ENCODE measurements at regions not wholly inside any gene's neighbourhood (a gene's known extent, or its start where the extent isn't known, plus 50 kb on each side); places are given as distances from the start of the nearest gene placed in this dataset.

DNA sequence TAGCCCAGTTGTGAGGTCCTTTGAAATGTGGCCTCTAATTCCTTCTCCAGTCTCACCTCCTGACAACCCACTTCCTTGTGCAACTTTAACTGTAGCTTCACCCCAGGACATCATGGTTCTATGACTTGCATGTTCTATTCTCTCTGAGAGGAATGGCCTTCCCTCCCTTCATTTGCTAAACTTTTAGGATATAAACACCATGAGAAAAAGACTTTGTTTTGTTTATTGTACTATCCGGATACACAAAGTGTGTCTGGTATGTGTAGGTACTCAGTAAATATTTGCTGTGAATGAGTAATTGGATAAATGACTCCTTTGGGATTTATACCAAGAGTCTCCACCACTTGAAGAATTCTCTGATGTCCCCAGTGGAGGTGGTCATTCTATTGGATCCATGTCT lies 547.6 kb downstream of the INSC start:
- intact Hi-C loops (cut with micrococcal nuclease; ENCODE audit: unreplicated experiment) = no loop called here
- H3K4me2 ChIP-seq (ENCODE audit: low read depth, low read length) = no peak overlapping the region
- no peaks in the 10 kb centered on the region for H3K79me2 ChIP-seq (ENCODE audit: insufficient read depth, low read length)
- no peak overlapping the region for H3K27ac ChIP-seq (ENCODE audit: extremely low read length, insufficient read depth, low read length)
- TF ChIP-seq ZNF605 (CRISPR knock-in tag; IDR thresholded peaks at IDR 0.05) (no peak), DMTF1 (CRISPR knock-in tag; IDR thresholded peaks at IDR 0.05) (no peak), RNF2 (conservative IDR thresholded peaks at IDR 0.05; ENCODE audit: low read depth) (no peak)
- no peaks in the 10 kb centered on the region for H3K4me1 ChIP-seq (ENCODE audit: insufficient read depth, low read length)
- no peak for FAIRE-seq
- CTCF ChIA-PET (ENCODE audit: low intra/inter-chr PET ratio, low total read pairs) = no interaction called here
- no peak overlapping the region for H3K4me3 ChIP-seq (replicated peaks in 1 of 3; ENCODE audit: insufficient read depth in 1 of 3, low read depth in 2 of 3, low read length in 3 of 3)
- no peak overlapping the region for H3K9ac ChIP-seq (ENCODE audit: insufficient read depth, low read depth, low read length)
- H2AFZ ChIP-seq (ENCODE audit: low read length) = no peak overlapping the region
- H3K9me3 ChIP-seq (ENCODE audit: low read length) = no peaks in the 10 kb centered on the region
- POLR2A ChIA-PET = no interaction called here
- H4K20me1 ChIP-seq (ENCODE audit: insufficient read depth, low read length) = no peaks in the 10 kb centered on the region
- peaks cover 0 to 6% of the 10 kb centered on the region in 2 experiments; a peak in 1 of 5 replicates for H3K27me3 ChIP-seq (ENCODE audit: control insufficient read depth in 1 of 2, insufficient read depth in 2 of 2, low read length in 2 of 2)
- ATAC-seq = no peak
- 0% methylated on average over 1 of the region's 1 CpG for WGBS (ENCODE audit: low lambda C conversion rate)
- in situ Hi-C loops (cut with HindIII; ENCODE audit: extremely low pct_ligation_motif_present, low pct_unique_long_range_greater_than_20kb) = no loop called here
- H3K36me3 ChIP-seq (replicated peaks in 1 of 2; ENCODE audit: control insufficient read depth in 1 of 2, insufficient read depth in 2 of 2, low read length in 2 of 2) = no peaks in the 10 kb centered on the region
- BruUV-seq (replicated peaks) = no TSS peak
- DNase-seq (ENCODE audit: low spot score) = no peak

DNA sequence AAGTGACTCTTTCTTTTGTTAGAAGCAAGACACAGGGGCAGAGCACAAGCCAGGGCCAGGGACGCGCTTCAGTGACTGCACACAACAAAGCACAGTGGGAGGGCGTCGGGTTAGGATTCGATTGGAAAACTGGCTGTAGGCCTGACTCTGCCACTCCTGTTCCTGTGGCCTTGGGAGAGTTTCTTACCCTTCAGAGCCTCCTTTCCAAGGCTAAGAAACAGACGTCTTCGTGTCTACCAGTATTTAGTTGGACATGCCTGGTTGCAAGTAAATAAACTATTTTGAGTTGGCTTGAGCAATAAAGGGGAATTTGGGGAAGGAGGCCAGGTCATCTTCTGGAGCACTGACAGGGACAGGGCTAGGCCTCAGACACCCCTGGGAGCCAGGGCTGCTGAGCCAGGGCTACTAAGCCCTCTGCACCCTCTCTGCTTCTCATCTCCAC lies 549.1 kb downstream of the INSC start:
- no peak for DNase-seq (ENCODE audit: low spot score)
- in situ Hi-C loops (cut with HindIII; ENCODE audit: extremely low pct_ligation_motif_present, low pct_unique_long_range_greater_than_20kb) (no loop called here), intact Hi-C loops (cut with micrococcal nuclease; ENCODE audit: unreplicated experiment) (no loop called here)
- Histone ChIP-seq H3K4me2 (ENCODE audit: low read depth, low read length) (no peak overlapping the region), H3K27ac (ENCODE audit: extremely low read length, insufficient read depth, low read length) (no peak overlapping the region), H3K79me2 (ENCODE audit: insufficient read depth, low read length) (no peaks in the 10 kb centered on the region), H3K4me3 (replicated peaks in 1 of 3; ENCODE audit: insufficient read depth in 1 of 3, low read depth in 2 of 3, low read length in 3 of 3) (no peak overlapping the region), H3K4me1 (ENCODE audit: insufficient read depth, low read length) (no peaks in the 10 kb centered on the region), H2AFZ (ENCODE audit: low read length) (no peak overlapping the region), H3K27me3 (ENCODE audit: control insufficient read depth in 1 of 2, insufficient read depth in 2 of 2, low read length in 2 of 2) (peaks cover 0 to 5% of the 10 kb centered on the region in 2 experiments; a peak in 1 of 5 replicates), H3K9ac (ENCODE audit: insufficient read depth, low read depth, low read length) (no peak overlapping the region), H4K20me1 (ENCODE audit: insufficient read depth, low read length) (no peaks in the 10 kb centered on the region), H3K9me3 (ENCODE audit: low read length) (no peaks in the 10 kb centered on the region), H3K36me3 (replicated peaks in 1 of 2; ENCODE audit: control insufficient read depth in 1 of 2, insufficient read depth in 2 of 2, low read length in 2 of 2) (no peaks in the 10 kb centered on the region)
- no peak for ATAC-seq
- FAIRE-seq = no peak
- POLR2A ChIA-PET = no interaction called here
- CTCF ChIA-PET (ENCODE audit: low intra/inter-chr PET ratio, low total read pairs) = no interaction called here
- 17% methylated on average over 4 of the region's 7 CpGs for WGBS (ENCODE audit: low lambda C conversion rate)
- BruUV-seq (replicated peaks) = no TSS peak
- TF ChIP-seq IKZF5 (CRISPR knock-in tag; IDR thresholded peaks at IDR 0.05) (no peak), ELK4 (CRISPR knock-in tag; IDR thresholded peaks at IDR 0.05; ENCODE audit: borderline replicate concordance) (no peak), TEAD3 (CRISPR knock-in tag; optimal IDR thresholded peaks at IDR 0.05; ENCODE audit: borderline replicate concordance) (no peak), TBP (CRISPR knock-in tag; IDR thresholded peaks at IDR 0.05) (no peak), JUND (CRISPR knock-in tag; IDR thresholded peaks at IDR 0.05) (no peak), STAT6 (CRISPR knock-in tag; IDR thresholded peaks at IDR 0.05; ENCODE audit: borderline replicate concordance) (no peak)
- TF ChIP-seq, protein P1, sequence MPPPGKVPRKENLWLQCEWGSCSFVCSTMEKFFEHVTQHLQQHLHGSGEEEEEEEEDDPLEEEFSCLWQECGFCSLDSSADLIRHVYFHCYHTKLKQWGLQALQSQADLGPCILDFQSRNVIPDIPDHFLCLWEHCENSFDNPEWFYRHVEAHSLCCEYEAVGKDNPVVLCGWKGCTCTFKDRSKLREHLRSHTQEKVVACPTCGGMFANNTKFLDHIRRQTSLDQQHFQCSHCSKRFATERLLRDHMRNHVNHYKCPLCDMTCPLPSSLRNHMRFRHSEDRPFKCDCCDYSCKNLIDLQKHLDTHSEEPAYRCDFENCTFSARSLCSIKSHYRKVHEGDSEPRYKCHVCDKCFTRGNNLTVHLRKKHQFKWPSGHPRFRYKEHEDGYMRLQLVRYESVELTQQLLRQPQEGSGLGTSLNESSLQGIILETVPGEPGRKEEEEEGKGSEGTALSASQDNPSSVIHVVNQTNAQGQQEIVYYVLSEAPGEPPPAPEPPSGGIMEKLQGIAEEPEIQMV (CRISPR knock-in tag; IDR thresholded peaks at IDR 0.05; ENCODE audit: low read depth) = no peak
